Caco-2 (cell line): ENCODE measurements at regions not wholly inside any gene's neighbourhood (a gene's known extent, or its start where the extent isn't known, plus 50 kb on each side); places are given as distances from the start of the nearest gene placed in this dataset.

Experiments used
- BruUV-seq: library from RNA; stranded (reverse); fragments of 400-500 nt; replicated peaks from 2 replicates; lab custom pipeline; 2021; lab: Mats Ljungman, UMichigan
- CTCF ChIA-PET: fragments of 300-600 bp; sonication (Branson Sonifier 250); formaldehyde crosslinking; loops from one replicate; lab custom pipeline; 2022; ENCODE audit warnings: antibody characterized with exemption; lab: Charles Lee
- POLR2A ChIA-PET: fragments of 300-600 bp; sonication (Branson Sonifier 250); formaldehyde crosslinking; loops from one replicate; lab custom pipeline; 2022; ENCODE audit warnings: antibody characterized with exemption; lab: Charles Lee
- DNase-seq, 2 experiments: peaks; one replicate each; pipeline versions ENCODE4 v3.0.0 to v3.0.0-alpha.2; 2020 to 2022
- H3K27me3 ChIP-seq: replicated peaks from 2 replicates; pipeline ENCODE4 v1.6.0; 2011; ENCODE audit warnings: low read length; ENCODE audit not compliant: control insufficient read depth, insufficient read depth
- H3K36me3 ChIP-seq: 2 replicates; pipeline ENCODE4 v1.5.1; 2011; ENCODE audit warnings: low read length; ENCODE audit not compliant: control insufficient read depth, insufficient read depth
- H3K4me1 ChIP-seq: fragments of 250-450 bp; sonication (Bioruptor Pico); 2 replicates; pipeline ENCODE4 v1.5.1; 2020; ENCODE audit warnings: mild to moderate bottlenecking
- H3K4me3 ChIP-seq: 2 replicates; pipeline ENCODE4 v1.5.1; 2011; ENCODE audit warnings: low read depth, mild to moderate bottlenecking, control low read depth, low read length
- H3K9me3 ChIP-seq: fragments of 250-450 bp; sonication (Bioruptor Pico); 2 replicates; pipeline ENCODE4 v1.5.1; 2020; ENCODE audit warnings: mild to moderate bottlenecking, moderate library complexity
- H3K27ac Mint-ChIP-seq: one replicate; pipeline ENCODE4 v1.8.0; 2022; ENCODE audit warnings: mixed read lengths; ENCODE audit not compliant: unreplicated experiment
- H3K27me3 Mint-ChIP-seq: one replicate; pipeline ENCODE4 v1.8.0; 2022; ENCODE audit warnings: mixed read lengths; ENCODE audit not compliant: insufficient read depth, unreplicated experiment
- H3K36me3 Mint-ChIP-seq: one replicate; pipeline ENCODE4 v1.8.0; 2022; ENCODE audit warnings: mild to moderate bottlenecking, mixed read lengths; ENCODE audit not compliant: insufficient read depth, unreplicated experiment
- H3K4me1 Mint-ChIP-seq: one replicate; pipeline ENCODE4 v1.8.0; 2022; ENCODE audit warnings: low read depth, mixed read lengths; ENCODE audit not compliant: unreplicated experiment
- H3K4me3 Mint-ChIP-seq: one replicate; pipeline ENCODE4 v1.8.0; 2022; ENCODE audit warnings: mild to moderate bottlenecking, moderate library complexity, mixed read lengths; ENCODE audit not compliant: unreplicated experiment
- H3K9me3 Mint-ChIP-seq: one replicate; pipeline ENCODE4 v1.8.0; 2022; ENCODE audit warnings: mixed read lengths; ENCODE audit not compliant: unreplicated experiment
- intact Hi-C: fragments of 100-400 bp; cut with micrococcal nuclease; formaldehyde crosslinking; loops from one replicate; pipeline ENCODE4 v1.10.0; 2022; ENCODE audit not compliant: unreplicated experiment
- TF ChIP-seq, protein P1 (sequence below), 2 experiments: fragments of 200-600 bp in 1 of 2; IDR thresholded peaks; 1 replicate in 1 of 2; 2 replicates in 1 of 2; pipeline versions ENCODE4 v1.5.1 to v1.8.0; 2011 to 2022; ENCODE audit warnings: antibody characterized with exemption in 1 of 2, control low read depth in 1 of 2, inconsistent platforms in 1 of 2, low read depth in 1 of 2, low read length in 1 of 2, mild to moderate bottlenecking in 1 of 2, moderate library complexity in 1 of 2; ENCODE audit not compliant: insufficient read depth in 1 of 2, severe bottlenecking in 1 of 2, unreplicated experiment in 1 of 2

- POLR2A ChIA-PET = no interaction called here
- Histone ChIP-seq H3K36me3 (no peaks in the 10 kb centered on the region), H3K4me1 (no peaks in the 10 kb centered on the region), H3K27me3 (no peaks in the 10 kb centered on the region; the same call in 1 of the 2 replicates), H3K9me3 (peaks cover 3% of the 10 kb centered on the region; the same call in 1 of the 2 replicates), H3K4me3 (no peak overlapping the region)
- H3K27me3 Mint-ChIP-seq = peaks cover 7% of the 10 kb centered on the region
- CTCF ChIA-PET = no interaction called here
- H3K36me3 Mint-ChIP-seq = no peaks in the 10 kb centered on the region
- BruUV-seq = no TSS peak
- no peaks in the 10 kb centered on the region for H3K9me3 Mint-ChIP-seq
- intact Hi-C loops = no loop called here
- no peak for DNase-seq
- H3K27ac Mint-ChIP-seq = no peak overlapping the region
- TF ChIP-seq, protein P1, sequence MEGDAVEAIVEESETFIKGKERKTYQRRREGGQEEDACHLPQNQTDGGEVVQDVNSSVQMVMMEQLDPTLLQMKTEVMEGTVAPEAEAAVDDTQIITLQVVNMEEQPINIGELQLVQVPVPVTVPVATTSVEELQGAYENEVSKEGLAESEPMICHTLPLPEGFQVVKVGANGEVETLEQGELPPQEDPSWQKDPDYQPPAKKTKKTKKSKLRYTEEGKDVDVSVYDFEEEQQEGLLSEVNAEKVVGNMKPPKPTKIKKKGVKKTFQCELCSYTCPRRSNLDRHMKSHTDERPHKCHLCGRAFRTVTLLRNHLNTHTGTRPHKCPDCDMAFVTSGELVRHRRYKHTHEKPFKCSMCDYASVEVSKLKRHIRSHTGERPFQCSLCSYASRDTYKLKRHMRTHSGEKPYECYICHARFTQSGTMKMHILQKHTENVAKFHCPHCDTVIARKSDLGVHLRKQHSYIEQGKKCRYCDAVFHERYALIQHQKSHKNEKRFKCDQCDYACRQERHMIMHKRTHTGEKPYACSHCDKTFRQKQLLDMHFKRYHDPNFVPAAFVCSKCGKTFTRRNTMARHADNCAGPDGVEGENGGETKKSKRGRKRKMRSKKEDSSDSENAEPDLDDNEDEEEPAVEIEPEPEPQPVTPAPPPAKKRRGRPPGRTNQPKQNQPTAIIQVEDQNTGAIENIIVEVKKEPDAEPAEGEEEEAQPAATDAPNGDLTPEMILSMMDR (IDR thresholded peaks at IDR 0.05; ENCODE audit: insufficient read depth in 1 of 2, low read depth in 1 of 2, low read length in 1 of 2, severe bottlenecking in 1 of 2, unreplicated experiment in 1 of 2) = no peak
- H3K4me1 Mint-ChIP-seq = no peaks in the 10 kb centered on the region
- H3K4me3 Mint-ChIP-seq = no peak overlapping the region
Observed at GRCh38 chr5:15065091-15065490, 193.5 kb upstream of the ANKH start.

- POLR2A ChIA-PET = no interaction called here
Observed at GRCh38 chr5:15064396-15064795, 192.8 kb upstream of the ANKH start.

GRCh38 chr5:15056988-15057592 lies 185.5 kb upstream of the ANKH start:
- POLR2A ChIA-PET = no interaction called here
- TF ChIP-seq, protein P1 (IDR thresholded peaks at IDR 0.05; ENCODE audit: insufficient read depth in 1 of 2, low read depth in 1 of 2, low read length in 1 of 2, severe bottlenecking in 1 of 2, unreplicated experiment in 1 of 2) = no peak
- H3K4me1 Mint-ChIP-seq = no peaks in the 10 kb centered on the region
- H3K27ac Mint-ChIP-seq = no peak overlapping the region
- Histone ChIP-seq H3K27me3 (no peaks in the 10 kb centered on the region; the same call in 1 of the 2 replicates), H3K4me3 (no peak overlapping the region), H3K9me3 (no peaks in the 10 kb centered on the region), H3K4me1 (no peaks in the 10 kb centered on the region), H3K36me3 (no peaks in the 10 kb centered on the region)
- H3K27me3 Mint-ChIP-seq = no peaks in the 10 kb centered on the region
- CTCF ChIA-PET = no interaction called here
- intact Hi-C loops = no loop called here
- no peak for DNase-seq
- no TSS peak for BruUV-seq
- H3K4me3 Mint-ChIP-seq = no peak overlapping the region
- H3K36me3 Mint-ChIP-seq = no peaks in the 10 kb centered on the region
- H3K9me3 Mint-ChIP-seq = peaks cover 1% of the 10 kb centered on the region

More at GRCh38 chr5:15064396-15064795, 192.8 kb upstream of the ANKH start:
- intact Hi-C loops = no loop called here
- Histone ChIP-seq H3K9me3 (peaks cover 3% of the 10 kb centered on the region; the same call in 1 of the 2 replicates), H3K27me3 (no peaks in the 10 kb centered on the region; the same call in 1 of the 2 replicates), H3K36me3 (no peaks in the 10 kb centered on the region), H3K4me3 (no peak overlapping the region), H3K4me1 (no peaks in the 10 kb centered on the region)
- H3K27me3 Mint-ChIP-seq = peaks cover 5% of the 10 kb centered on the region
- no peak overlapping the region for H3K27ac Mint-ChIP-seq
- TF ChIP-seq, protein P1 (IDR thresholded peaks at IDR 0.05; ENCODE audit: insufficient read depth in 1 of 2, low read depth in 1 of 2, low read length in 1 of 2, severe bottlenecking in 1 of 2, unreplicated experiment in 1 of 2) = no peak
- no peaks in the 10 kb centered on the region for H3K4me1 Mint-ChIP-seq
- no peaks in the 10 kb centered on the region for H3K9me3 Mint-ChIP-seq
- no TSS peak for BruUV-seq
- H3K4me3 Mint-ChIP-seq = no peak overlapping the region
- no peak for DNase-seq
- CTCF ChIA-PET = no interaction called here
- no peaks in the 10 kb centered on the region for H3K36me3 Mint-ChIP-seq
